ENCODE measurements at regions not wholly inside any gene's neighbourhood (a gene's known extent, or its start where the extent isn't known, plus 50 kb on each side); places are given as distances from the start of the nearest gene placed in this dataset.

DNA sequence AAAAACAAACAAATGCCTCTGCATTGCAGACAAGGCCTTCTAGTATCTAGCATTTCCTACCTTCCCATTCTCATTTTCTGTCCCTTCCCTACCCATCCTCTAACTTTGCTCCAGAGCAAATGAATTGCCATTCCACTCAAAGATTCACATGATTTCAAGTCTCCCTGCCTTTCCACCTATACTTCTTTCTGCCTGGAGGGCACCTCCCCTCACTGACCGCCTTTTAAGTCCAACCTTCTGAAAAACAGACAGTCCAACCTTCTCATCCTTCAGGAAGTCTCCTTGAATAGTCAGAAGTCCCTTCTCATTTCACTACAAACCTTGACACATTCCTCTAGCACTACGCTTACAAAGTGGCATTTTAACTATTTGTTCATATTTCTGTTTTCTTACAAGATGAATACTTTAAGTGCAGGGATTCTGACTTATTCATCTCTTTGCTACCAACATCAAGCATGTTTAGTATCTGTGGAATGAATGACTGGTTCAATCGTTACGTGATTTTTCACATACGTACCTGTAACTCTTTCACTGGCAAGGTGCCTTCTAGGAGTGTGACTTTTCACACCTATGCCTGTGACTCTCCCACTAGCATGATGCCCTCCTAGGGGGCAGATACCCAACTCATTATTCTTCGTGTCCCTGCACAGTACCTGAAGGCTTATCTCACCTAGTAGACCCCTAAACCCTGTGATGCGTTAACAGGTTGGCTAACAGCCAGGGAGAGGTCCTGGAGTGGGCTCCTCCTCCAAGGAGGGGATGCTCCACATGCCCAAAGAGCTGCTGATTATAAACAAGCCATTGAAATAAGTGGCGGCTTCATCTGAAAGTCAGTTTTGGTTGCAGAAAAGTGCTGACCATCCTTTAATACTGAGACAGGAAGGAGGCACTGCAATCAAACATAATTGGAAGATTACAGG is 356.2 kb downstream of the MYCN start:
- DNase-seq (ENCODE audit: low read depth): no peak

DNA sequence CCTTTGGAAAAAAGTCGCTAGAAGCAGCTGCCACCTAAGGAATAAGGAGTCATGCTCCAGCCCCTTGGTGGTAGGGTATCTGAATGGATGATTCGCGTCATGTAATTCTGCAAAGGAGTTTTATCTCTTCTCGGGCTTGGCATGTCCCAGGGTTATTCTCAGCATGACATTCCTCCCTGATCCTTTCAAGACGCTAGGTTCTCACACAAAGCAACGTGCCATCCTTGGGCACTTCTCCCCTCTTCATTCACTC is 355.6 kb downstream of the MYCN start:
- DNase-seq (ENCODE audit: low read depth): no peak

DNA sequence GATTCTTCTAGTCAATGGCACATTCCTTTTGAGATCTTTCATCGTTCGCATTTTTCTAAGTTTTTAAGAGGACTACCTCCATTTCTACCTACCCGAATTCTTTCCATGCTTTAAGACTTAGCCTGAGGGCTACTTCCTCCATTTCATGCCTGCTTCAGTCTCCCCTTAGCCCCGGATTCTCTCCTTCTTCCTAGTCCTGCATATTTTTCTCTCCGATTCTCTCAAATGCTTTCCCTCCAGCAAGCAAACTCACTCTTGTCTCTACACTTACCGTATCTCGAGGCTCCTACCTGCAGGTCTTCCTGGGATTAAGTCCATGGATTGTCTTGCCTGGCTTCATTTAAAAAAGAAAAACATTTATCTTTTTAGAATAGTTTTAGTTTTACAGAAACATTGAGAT is 354.4 kb downstream of the MYCN start:
- DNase-seq (ENCODE audit: low read depth): no peak

DNA sequence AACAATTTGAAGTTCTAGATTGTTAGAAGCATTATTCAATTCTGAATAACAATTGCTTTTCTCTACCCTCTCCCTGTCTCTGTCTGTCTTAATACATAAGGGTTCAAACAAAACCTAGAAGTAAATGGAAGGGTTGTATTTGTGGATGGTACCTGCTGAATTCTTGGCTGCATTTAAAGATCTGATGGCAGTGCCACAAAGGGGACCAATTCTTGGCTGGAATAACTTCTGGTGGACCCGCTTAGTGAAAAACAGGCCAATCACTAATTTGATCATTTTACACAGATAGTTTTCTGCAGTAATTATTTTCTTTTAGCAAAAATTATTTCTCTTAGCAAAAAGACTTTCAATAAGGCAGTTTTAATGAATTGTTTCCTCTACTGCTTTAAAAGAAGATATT is 353.5 kb downstream of the MYCN start:
- DNase-seq (ENCODE audit: low read depth): no peak

DNA sequence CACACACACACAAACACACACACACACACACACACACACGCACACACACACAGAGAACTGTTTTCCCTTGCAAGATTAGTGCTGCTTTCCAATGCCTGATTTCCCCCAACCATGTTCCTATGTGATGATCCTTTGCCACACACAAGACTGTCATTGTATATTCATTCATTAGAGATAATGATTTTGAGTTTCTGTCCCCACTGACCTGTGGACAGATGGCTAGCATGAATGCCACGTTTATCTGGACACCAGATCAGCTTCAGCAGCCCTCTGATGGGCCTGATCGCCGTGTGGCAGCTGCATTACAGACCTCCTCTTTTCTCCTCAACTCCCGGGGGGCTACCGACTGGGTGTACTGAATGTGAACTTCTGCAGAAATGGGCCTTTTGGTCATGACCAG is 353.0 kb downstream of the MYCN start:
- no peak for DNase-seq (ENCODE audit: low read depth)

DNA sequence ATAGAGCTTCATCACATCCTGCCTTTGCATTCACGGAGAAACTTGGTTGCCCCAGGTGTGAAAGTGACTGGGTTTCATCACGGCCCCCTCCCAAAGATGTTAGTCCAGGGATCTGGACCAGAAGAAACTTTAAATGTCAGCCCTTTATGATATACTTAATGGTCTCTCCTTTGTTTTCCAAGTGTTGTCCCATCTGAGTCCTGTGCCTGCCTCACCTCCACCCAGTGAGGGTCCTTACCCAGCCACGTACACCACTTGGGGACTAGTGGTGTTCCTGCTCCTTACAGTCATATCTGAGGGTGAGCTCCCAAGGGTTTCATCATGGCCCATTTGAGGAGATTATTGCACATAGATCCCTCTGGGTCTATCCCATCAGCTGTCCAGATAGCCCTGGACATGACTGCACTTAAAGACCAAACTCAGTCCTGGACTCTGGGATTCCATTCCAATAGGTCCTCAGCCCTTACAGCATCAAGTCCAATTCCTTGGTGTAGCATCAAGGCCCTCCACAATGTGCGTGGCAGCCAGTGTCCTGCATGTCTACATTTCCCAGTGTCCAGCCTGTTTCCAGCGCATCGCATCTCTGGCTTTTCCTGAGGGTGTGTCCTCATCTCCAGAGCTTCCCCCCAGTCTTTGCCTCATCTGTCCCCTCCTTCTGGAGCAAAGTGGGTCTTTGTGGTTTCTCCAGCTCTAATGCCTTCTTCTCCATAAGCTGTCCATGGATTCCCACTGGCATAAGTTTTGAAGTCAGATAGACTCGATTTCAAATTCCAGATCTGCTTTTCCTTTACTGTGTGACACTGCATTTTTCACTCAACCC is 351.6 kb downstream of the MYCN start:
- DNase-seq (ENCODE audit: low read depth): no peak

DNA sequence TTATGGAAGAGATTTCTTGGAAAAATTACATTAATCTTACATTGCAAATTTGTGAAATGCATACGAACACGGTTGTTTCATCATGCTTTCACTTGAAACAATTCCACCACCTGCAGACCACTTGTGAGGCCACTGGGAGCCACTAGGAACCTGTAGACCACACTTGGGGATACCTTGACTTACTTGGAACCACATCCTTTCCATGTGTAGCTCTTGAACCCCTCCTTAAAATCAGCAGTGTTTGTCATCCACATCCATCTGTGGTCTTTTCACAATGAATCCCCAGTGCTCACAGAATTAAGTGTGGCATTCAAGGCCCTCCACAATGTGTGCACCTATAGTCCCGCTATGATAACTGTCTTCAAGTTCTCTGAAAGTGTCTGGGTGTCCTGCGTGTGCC is 350.9 kb downstream of the MYCN start:
- DNase-seq (ENCODE audit: low read depth): no peak

DNA sequence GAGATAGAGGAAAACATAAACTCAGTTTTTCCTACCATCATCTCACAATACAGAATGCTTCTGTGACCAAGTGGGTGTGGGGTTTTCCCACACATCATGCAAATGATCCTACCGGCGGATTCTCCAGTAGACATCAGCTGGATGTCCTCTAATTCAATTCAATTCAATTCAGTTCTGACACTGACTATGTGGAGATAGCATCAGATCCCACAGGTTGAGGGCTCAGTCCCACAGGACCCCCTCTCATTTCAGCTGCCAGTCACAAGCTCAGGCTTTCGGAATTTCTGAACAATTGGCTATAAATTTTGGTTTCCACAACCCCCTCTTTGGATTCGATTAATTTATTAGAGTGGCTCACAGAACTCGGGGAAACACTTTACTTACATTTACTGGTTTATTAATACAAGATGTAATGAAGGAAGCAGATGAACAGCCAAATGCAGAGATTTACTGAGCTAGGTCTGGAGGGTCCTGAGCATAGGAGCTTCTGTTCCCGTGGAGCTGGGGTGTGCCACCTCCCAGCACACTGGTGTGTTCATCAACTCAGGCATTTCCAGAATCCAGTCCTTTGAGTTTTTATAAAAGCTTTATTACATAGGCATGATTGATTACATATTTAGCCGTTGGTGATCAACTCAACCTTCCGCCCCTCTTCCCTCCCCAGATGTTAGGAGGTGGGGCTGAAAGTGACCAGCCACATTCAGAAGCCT is 350.1 kb downstream of the MYCN start:
- DNase-seq (ENCODE audit: low read depth): no peak

DNA sequence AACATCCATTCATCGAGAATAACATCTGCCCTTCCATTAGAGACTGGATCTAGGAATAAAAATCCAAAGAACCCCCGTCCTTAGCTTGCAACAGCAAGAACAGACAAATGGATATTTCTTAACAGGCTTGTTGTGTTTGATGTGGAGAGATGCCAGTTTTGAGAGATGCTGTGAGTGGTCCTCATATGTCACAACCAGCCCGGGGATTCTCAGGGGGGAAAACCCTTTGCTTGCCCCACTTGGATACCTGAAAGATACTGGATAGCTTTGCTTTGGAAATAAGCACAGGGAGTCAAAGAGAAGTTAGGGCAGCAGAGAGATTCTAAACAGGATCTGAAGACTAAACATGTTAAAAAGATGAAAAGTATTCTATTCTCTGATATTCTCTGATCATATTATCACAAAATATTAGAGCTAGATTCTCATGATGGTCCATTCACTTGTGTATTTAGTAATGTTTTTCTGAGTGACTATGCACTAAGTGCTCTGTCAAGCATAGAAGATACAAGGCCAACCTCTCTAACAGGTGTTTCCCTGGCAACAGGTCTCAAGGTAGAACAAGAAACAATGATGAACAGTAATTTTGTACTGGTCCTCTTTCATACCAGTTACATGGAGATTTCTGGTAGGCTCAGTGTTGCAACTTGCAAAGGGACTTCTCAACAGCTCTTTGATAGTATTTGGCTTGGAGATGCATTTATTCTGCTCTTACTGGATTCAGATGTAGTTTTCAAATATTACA is 348.2 kb downstream of the MYCN start:
- no peak for DNase-seq (ENCODE audit: low read depth)

DNA sequence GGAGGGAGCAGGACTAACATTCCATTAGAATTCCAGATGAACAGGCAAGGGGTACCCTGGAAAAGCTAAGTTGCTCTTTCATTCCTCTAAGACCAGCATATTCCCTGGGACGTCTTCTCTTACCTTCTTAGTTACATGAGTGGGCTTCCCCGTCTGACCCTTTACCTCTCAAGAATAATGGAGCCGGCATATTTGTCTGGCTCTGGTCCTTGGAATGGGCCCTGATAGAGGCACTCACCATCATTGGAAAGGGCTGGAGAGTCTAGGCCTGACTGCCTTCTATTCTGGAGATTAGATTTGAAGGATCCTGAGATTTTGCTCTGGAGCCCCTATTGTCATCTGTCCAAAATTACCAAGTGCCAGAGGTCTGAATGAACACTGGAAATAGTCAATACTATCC is 347.5 kb downstream of the MYCN start:
- no peak for DNase-seq (ENCODE audit: low read depth)

DNA sequence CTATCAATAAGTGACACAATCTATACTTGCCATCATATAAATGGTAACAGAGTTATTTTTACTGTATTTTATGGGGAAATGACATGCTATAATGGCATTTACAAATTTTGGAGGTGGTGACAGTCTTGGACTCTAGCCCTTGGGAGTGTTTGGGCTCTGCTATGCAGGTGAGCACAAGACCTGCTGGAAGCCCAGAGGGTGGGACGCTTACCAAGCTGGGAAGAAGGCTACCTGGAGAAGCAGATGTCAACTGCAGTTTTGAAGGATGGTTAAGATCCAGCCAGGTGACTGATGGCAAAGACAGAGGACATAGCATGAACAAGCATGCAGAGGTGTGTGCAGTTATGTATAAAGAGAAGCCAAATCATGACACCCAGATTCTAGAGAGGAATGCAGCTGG is 346.9 kb downstream of the MYCN start:
- DNase-seq (ENCODE audit: low read depth): no peak

DNA sequence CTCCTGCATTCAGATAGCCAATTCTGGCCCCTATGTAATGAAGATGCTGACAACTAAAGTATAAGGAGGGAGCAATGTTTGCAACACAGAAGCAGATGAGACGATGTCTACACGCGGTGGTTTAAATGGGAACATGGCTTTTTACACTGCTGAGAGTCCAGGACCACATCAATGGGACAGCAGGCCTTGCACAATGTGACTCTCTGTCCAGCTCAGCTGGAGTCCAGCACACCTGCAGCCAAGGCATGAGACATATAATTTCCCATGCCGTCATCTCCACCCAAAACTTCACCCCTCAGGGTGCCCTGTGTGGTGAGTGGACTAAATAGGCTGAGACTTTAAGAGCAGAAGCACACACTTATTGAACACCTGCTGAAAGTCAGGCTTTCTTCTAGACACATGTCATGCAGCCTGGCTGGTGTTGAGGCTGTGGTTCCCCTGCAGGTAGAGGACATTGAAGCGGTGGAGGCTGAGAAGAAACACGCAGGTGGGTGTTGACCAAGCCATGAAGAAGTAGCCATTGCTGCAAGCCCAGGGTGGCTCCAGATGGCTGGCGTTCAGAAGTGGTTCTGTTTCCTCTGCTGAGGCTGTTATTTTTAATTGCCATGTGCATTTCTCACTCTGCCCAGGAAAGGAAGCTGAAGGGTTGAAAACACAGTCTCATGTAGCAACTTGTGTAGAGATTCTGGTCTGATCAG is 345.6 kb downstream of the MYCN start:
- DNase-seq (ENCODE audit: low read depth): no peak

DNA sequence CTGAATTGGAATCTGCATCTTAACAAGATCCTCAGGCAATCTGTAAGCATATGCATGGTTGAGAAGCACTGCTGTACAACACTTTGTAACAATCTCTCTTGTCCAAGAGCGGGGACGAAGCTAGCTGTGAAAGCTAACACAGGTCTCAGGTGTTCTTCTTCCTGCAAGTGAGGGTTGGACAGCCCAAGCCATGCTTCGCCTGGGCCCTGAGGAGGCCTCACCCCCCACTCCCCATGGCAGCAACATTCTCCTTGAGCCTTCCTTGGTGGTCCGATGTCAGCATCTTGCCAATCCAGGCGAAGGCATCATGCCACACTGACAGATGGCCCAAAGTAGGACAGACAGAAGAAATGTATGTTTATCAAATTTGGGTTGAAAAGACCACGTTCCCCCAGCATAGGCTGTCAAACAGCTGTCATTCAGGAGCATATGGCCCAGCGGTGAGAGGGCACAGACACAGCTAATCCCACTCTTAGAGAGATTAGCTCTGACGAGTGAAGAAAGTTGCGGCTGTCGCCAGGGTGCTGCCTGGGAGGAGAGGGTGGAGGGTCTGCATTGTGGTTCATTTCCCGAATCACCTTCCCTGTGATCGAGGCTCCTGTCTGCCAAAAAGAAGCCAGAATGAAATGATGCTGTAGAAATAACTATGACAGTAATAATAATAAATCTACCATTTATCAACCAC is 344.7 kb downstream of the MYCN start:
- no peak for DNase-seq (ENCODE audit: low read depth)

DNA sequence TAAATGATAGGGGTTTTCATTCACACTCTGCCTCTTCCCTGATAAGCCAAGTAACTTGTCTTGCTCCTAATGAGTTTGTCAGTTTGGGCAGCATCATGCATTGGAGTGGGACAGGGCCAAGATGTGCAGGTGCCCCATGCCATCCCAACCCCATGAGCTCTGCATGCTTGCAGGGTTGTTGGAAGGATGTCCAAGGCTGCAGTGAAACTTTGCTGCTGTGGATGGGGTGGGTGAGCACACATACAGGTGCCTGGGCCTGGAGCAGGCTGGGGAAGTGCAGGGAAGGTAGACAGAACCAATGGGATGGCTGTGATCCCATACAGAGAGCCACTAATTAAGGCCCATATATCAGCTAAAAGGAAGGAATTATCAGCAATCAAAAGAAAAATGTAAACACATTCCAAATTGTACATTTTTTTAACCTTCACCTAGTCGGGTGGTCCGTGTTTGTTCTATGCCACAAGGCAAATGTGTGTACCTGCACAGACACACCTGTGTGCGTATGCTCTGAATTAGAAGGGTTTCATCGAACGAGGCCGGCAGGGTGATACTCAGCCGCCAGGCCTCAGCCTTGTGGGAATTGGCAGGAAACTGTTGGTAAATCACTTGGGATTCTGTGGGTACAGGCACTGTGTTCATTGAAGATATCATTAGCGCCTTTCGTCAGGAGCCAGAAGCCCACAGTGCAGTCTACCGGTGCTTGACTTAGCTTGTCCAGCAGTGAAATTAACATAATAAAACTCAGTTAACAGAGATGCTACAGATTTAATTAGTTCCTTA is 342.9 kb downstream of the MYCN start:
- DNase-seq (ENCODE audit: low read depth): no peak

DNA sequence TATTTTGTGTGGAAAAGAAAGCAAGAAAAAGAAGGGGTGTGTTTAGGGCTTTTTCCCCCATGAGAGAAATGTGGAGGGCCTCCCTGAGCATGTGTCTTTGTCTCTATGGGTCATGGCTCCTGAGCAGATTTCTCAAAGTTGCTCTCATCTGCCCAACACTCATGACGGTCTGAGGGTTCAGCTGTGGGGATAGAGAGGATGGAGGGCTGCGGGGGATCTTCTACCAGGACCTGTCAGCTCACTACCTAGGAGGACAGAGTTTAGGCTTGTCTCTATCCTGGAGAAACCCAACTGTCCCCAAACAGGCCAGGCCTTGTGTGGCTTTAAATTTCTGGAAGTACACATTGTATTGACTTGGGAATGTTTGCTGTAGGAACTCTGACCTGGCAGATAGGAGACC is 342.2 kb downstream of the MYCN start:
- DNase-seq (ENCODE audit: low read depth): no peak

DNA sequence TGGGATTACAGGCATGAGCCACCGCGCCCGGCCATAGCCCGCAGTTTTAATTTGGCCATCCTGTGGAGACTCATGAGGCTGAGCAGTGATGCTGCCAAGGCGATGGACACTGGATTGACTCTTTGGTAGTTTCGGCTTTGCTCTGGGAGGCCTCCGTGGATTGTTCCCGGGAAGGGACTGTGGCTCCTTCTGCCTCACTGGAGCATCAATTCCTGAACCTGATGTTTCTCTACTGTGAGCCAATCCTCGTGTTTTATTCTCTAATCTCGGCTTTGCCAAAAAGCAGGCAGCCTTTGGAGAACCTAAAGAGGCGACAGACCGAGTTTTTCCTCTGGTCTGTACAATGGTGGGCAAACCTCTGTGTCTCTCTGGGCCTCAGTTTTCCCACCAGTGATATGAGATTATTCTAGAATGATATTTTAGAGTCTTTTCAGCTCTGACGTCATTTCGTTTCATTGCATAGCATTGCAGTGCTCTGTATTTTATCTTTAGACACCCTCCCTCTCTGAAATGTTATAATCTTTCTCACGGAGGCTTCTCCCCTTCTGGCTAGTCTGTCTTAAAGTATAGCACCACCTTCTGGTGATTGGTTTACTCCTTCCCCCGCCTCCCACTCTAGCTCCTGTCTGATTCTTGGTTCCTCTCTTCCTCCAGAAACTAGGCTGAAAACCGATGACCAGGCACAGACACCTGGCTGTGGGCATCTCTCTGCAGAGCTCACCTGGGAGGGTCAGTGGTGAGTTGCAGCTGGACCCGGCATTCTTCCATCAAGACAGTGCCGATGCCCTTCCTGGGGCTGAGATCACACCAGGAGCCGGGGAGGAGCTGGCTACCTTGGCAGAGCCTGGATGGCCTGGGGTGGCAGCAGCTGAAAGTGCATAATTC is 341.3 kb downstream of the MYCN start:
- DNase-seq (ENCODE audit: low read depth): no peak

DNA sequence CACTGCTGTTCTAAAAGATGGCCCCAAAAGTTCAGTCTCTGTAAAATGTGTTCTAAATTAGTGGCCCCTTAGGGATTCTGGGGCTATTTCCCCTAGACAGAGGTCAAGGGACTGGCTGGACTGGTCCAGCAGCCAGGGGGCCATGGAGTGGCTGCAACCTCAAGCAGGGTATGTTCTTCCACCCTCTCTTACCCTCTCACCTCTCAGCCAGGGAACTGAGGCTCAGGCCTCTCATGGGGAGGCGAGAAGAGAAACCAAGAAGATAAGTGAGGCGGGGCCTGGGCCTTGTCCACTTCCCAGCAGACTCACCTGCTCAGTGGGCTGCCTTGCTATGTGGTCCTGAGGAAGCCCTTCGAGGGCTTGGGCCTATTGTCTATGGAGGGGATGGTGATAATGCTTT is 339.7 kb downstream of the MYCN start:
- DNase-seq (ENCODE audit: low read depth): no peak

DNA sequence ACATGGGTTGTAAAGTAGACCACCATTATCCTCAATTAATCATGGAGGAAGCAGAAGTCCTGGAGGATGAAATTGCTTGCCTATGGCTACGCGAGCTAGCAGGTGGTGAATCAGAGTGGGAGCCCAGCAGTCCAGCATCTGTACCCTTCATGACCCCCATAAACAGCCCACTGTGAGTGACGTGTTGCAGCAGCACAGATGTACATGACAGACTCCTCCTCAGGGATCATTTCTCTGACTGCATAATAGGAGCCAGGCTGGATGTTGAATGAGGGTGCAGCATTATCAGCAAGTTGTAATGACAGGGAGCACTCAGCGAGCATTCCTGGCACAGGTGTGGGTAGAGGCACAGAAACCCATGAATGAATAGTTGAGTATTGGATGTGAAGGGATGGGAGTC is 339.3 kb downstream of the MYCN start:
- DNase-seq (ENCODE audit: low read depth): no peak

DNA sequence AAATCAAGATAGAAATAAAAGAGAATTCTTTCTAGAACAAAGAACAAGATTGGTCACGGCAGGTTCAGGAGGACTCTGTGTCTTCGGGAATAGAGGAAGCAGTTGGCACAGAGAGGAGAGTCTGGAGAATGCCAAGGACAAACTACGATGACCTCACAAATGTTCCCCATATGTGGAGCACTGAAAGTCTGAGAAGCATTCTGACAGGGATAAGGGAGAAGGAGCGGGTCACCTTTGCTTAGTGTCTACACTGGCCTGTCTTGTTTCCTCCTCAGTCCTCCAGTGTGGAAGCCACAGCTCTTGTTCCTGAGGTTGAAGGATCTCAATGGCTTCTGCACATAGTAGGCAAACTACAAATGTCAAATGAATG is 338.8 kb downstream of the MYCN start:
- no peak for DNase-seq (ENCODE audit: low read depth)

All from RPMI7951 (cell line).